ENCODE measurements at regions not wholly inside any gene's neighbourhood (a gene's known extent, or its start where the extent isn't known, plus 50 kb on each side); places are given as distances from the start of the nearest gene placed in this dataset.

DNA sequence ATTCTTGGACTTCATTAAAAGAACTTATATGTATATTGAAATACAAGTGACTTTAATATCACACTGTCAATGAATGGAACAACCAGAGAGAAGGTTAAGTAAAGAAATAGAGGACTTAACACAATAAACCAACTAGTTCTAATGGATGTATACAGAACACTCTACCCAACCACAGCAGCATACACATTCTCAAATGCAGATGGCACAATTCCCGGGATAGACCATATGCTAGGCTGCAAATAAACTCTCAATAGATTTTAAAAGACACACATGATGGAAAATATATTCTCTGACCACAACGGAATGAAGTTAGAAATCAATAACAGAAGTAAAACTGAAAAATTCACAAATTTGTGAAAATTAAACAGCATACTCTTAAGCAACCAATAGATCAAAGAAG, 214.3 kb upstream of the LINGO1 start:
- Histone ChIP-seq H3K27ac (no peak overlapping the region), H3K4me1 (no peaks in the 10 kb centered on the region), H3K4me3 (no peak overlapping the region), H3K9me3 (peaks cover 0 to 19% (median 2%) of the 10 kb centered on the region in 12 donors), H3K36me3 (no peaks in the 10 kb centered on the region), H3K27me3 (peaks cover 0 to 40% (median 3%) of the 10 kb centered on the region in 9 donors)
- no peak for DNase-seq
- 80 to 90% (median 88%) methylated on average over 2 of the region's 2 CpGs for WGBS, 4 donors
- no peak for TF ChIP-seq POLR2A (IDR thresholded peaks at IDR 0.05)
- TF ChIP-seq, protein P1, sequence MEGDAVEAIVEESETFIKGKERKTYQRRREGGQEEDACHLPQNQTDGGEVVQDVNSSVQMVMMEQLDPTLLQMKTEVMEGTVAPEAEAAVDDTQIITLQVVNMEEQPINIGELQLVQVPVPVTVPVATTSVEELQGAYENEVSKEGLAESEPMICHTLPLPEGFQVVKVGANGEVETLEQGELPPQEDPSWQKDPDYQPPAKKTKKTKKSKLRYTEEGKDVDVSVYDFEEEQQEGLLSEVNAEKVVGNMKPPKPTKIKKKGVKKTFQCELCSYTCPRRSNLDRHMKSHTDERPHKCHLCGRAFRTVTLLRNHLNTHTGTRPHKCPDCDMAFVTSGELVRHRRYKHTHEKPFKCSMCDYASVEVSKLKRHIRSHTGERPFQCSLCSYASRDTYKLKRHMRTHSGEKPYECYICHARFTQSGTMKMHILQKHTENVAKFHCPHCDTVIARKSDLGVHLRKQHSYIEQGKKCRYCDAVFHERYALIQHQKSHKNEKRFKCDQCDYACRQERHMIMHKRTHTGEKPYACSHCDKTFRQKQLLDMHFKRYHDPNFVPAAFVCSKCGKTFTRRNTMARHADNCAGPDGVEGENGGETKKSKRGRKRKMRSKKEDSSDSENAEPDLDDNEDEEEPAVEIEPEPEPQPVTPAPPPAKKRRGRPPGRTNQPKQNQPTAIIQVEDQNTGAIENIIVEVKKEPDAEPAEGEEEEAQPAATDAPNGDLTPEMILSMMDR (IDR thresholded peaks at IDR 0.05) = no peak
- intact Hi-C loops (cut with DNase I) = no loop called here
- no peak for ATAC-seq

- intact Hi-C loops (cut with DNase I) = no loop called here
- ATAC-seq = no peak
- no peaks in the 10 kb centered on the region for H3K4me1 ChIP-seq
- no peak overlapping the region for H3K27ac ChIP-seq
- no peaks in the 10 kb centered on the region for H3K36me3 ChIP-seq
- H3K27me3 ChIP-seq = peaks cover 0 to 40% (median 3%) of the 10 kb centered on the region in 9 donors
- no peak overlapping the region for H3K4me3 ChIP-seq
- 27 to 40% (median 37%) methylated on average over 2 of the region's 2 CpGs for WGBS, 4 donors
- DNase-seq = no peak
- peaks cover 0 to 19% (median 2%) of the 10 kb centered on the region in 12 donors for H3K9me3 ChIP-seq
- TF ChIP-seq, protein P1 (IDR thresholded peaks at IDR 0.05) = no peak
These were observed 213.6 kb upstream of the LINGO1 start for GRCh38 chr15:77846360-77846759.

GRCh38 chr15:77844798-77845446, 212.2 kb upstream of the LINGO1 start:
- WGBS, 4 donors = 73 to 86% (median 82%) methylated on average over 3 of the region's 3 CpGs
- TF ChIP-seq, protein P1 (IDR thresholded peaks at IDR 0.05) = no peak
- no peak for TF ChIP-seq POLR2A (IDR thresholded peaks at IDR 0.05)

GRCh38 chr15:77843546-77843945, 210.8 kb upstream of the LINGO1 start:
- Histone ChIP-seq H3K27me3 (peaks cover 0 to 34% (median 3%) of the 10 kb centered on the region in 9 donors), H3K4me3 (no peak overlapping the region), H3K9me3 (peaks cover 0 to 9% (median 0%) of the 10 kb centered on the region in 12 donors), H3K4me1 (no peaks in the 10 kb centered on the region), H3K36me3 (no peaks in the 10 kb centered on the region), H3K27ac (no peak overlapping the region)
- no peak for TF ChIP-seq POLR2A (IDR thresholded peaks at IDR 0.05)
- TF ChIP-seq, protein P1 (IDR thresholded peaks at IDR 0.05) = no peak
- DNase-seq (no peak), ATAC-seq (no peak)
- WGBS, 4 donors = 68 to 82% (median 76%) methylated on average over 5 of the region's 5 CpGs
- intact Hi-C loops (cut with DNase I) = no loop called here

More at GRCh38 chr15:77844798-77845446, 212.2 kb upstream of the LINGO1 start:
- H3K4me3 ChIP-seq = no peak overlapping the region
- H3K27ac ChIP-seq = no peak overlapping the region
- intact Hi-C loops (cut with DNase I) = no loop called here
- ATAC-seq (no peak), DNase-seq (no peak)
- no peaks in the 10 kb centered on the region for H3K36me3 ChIP-seq
- H3K27me3 ChIP-seq = peaks cover 0 to 35% (median 3%) of the 10 kb centered on the region in 9 donors
- peaks cover 0 to 10% (median 0%) of the 10 kb centered on the region in 12 donors for H3K9me3 ChIP-seq
- H3K4me1 ChIP-seq = no peaks in the 10 kb centered on the region

Measured in heart left ventricle (tissue), 16 donors.